GM20000 (cell line): ENCODE measurements at regions not wholly inside any gene's neighbourhood (a gene's known extent, or its start where the extent isn't known, plus 50 kb on each side); places are given as distances from the start of the nearest gene placed in this dataset.

Source experiments
- DNase-seq: peaks from one replicate; pipeline ENCODE4 v3.0.0; 2012; ENCODE audit warnings: low spot score
- CTCF ChIP-seq: IDR thresholded peaks from 2 replicates; pipeline ENCODE4 v1.5.1; 2012; ENCODE audit warnings: mild to moderate bottlenecking, control low read depth; ENCODE audit errors: extremely low read depth, missing control alignments

- no peak for DNase-seq
- TF ChIP-seq CTCF: no peak
Measured at GRCh38 chr6:11367638-11368199, 135.3 kb upstream of the NEDD9 start.

GRCh38 chr6:11366934-11367637 lies 134.6 kb upstream of the NEDD9 start:
- no peak for TF ChIP-seq CTCF
- DNase-seq: no peak

- peak; percentile 66 for DNase-seq
- no peak for TF ChIP-seq CTCF
Measured at GRCh38 chr6:11366183-11366933, 133.9 kb upstream of the NEDD9 start.

- no peak for TF ChIP-seq CTCF
- no peak for DNase-seq
Measured at GRCh38 chr6:11364971-11365397, 132.5 kb upstream of the NEDD9 start.

- no peak for TF ChIP-seq CTCF
- no peak for DNase-seq
Measured at GRCh38 chr6:11363881-11364576, 131.6 kb upstream of the NEDD9 start.

- no peak for DNase-seq
- no peak for TF ChIP-seq CTCF
Measured at GRCh38 chr6:11362564-11362963, 130.1 kb upstream of the NEDD9 start.
